ENCODE measurements at regions not wholly inside any gene's neighbourhood (a gene's known extent, or its start where the extent isn't known, plus 50 kb on each side); places are given as distances from the start of the nearest gene placed in this dataset.
A peak's percentile ranks its signal among the peaks of the same experiment; 100 is the strongest.

DNA sequence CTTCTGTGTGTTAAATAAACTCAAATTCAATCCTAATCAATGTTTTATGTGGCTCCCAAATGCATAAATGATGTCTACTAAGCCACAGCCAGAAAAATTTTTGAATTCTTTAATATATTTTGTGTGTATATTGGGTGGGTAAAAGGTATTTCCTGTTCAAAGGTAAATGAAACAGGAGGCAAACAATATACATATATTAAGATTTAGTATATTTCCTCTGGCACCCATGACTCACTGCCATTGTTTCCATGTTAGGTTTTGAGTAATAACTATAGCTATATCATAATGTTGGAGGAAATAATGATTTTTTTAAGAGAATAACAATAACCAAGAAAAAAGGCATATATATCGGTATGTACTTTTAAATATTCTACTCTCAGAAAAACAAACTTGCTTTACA is 1071.9 kb upstream of the CDH10 start:
- POLR2A ChIA-PET, result no interaction called here
- no peaks in the 10 kb centered on the region for H3K9me3 Mint-ChIP-seq (ENCODE audit: unreplicated experiment)
- intact Hi-C loops (cut with micrococcal nuclease), result no loop called here

GRCh38 chr5:25713259-25713658 is 1068.5 kb upstream of the CDH10 start:
- Mint-ChIP-seq H3K9me3 (ENCODE audit: unreplicated experiment) (no peaks in the 10 kb centered on the region), H3K27ac (ENCODE audit: low read depth, unreplicated experiment) (no peak overlapping the region), H3K4me1 (ENCODE audit: insufficient read depth, unreplicated experiment) (no peaks in the 10 kb centered on the region), H3K27me3 (ENCODE audit: insufficient read depth, unreplicated experiment) (no peaks in the 10 kb centered on the region), H3K36me3 (ENCODE audit: insufficient read depth, unreplicated experiment) (no peaks in the 10 kb centered on the region), H3K4me3 (ENCODE audit: unreplicated experiment) (no peak overlapping the region)
- BruUV-seq (replicated peaks), result no TSS peak
- peak; percentile 2 for DNase-seq (ENCODE audit: unreplicated experiment)
- ChIA-PET CTCF (interaction anchor here (1.2 kb wide), 1 partner anchor 593 kb away, joined by 3 read pairs; no protein-coding TSS in a partner anchor), POLR2A (no interaction called here)
- intact Hi-C loops (cut with micrococcal nuclease), result no loop called here
- TF ChIP-seq, protein P1, sequence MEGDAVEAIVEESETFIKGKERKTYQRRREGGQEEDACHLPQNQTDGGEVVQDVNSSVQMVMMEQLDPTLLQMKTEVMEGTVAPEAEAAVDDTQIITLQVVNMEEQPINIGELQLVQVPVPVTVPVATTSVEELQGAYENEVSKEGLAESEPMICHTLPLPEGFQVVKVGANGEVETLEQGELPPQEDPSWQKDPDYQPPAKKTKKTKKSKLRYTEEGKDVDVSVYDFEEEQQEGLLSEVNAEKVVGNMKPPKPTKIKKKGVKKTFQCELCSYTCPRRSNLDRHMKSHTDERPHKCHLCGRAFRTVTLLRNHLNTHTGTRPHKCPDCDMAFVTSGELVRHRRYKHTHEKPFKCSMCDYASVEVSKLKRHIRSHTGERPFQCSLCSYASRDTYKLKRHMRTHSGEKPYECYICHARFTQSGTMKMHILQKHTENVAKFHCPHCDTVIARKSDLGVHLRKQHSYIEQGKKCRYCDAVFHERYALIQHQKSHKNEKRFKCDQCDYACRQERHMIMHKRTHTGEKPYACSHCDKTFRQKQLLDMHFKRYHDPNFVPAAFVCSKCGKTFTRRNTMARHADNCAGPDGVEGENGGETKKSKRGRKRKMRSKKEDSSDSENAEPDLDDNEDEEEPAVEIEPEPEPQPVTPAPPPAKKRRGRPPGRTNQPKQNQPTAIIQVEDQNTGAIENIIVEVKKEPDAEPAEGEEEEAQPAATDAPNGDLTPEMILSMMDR (IDR thresholded peaks at IDR 0.05; ENCODE audit: unreplicated experiment), result no peak

More for the DNA sequence above, 1071.9 kb upstream of the CDH10 start:
- DNase-seq (ENCODE audit: unreplicated experiment), result no peak
- CTCF ChIA-PET, result no interaction called here
- no peak overlapping the region for H3K27ac Mint-ChIP-seq (ENCODE audit: low read depth, unreplicated experiment)
- no peaks in the 10 kb centered on the region for H3K27me3 Mint-ChIP-seq (ENCODE audit: insufficient read depth, unreplicated experiment)
- no peaks in the 10 kb centered on the region for H3K36me3 Mint-ChIP-seq (ENCODE audit: insufficient read depth, unreplicated experiment)
- TF ChIP-seq, protein P1 (IDR thresholded peaks at IDR 0.05; ENCODE audit: unreplicated experiment), result no peak
- no TSS peak for BruUV-seq (replicated peaks)
- no peak overlapping the region for H3K4me3 Mint-ChIP-seq (ENCODE audit: unreplicated experiment)
- H3K4me1 Mint-ChIP-seq (ENCODE audit: insufficient read depth, unreplicated experiment), result no peaks in the 10 kb centered on the region

DNA sequence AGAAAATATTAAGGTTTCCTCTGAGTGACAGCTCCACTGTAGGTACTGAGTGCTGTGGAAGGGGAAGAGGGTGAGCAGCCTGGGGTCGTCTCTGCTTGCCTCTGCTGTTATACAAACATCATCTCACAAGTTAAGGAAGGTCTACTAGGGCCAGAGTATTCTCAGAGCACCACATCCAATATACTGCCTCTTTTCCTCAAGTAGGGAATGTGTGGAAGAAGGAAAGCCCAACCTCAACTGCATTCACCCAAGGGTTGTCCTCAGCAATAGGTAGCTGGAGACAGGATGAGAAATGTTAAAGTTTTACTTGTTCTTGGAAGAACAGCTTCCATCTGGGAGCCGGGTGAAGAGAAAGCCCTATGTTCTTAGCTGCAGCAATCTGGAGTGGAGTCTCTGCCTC is 1062.3 kb upstream of the CDH10 start:
- H3K27me3 Mint-ChIP-seq (ENCODE audit: insufficient read depth, unreplicated experiment), result no peaks in the 10 kb centered on the region
- TF ChIP-seq, protein P1 (IDR thresholded peaks at IDR 0.05; ENCODE audit: unreplicated experiment), result no peak
- H3K27ac Mint-ChIP-seq (ENCODE audit: low read depth, unreplicated experiment), result no peak overlapping the region
- H3K36me3 Mint-ChIP-seq (ENCODE audit: insufficient read depth, unreplicated experiment), result no peaks in the 10 kb centered on the region
- H3K4me3 Mint-ChIP-seq (ENCODE audit: unreplicated experiment), result no peak overlapping the region
- intact Hi-C loops (cut with micrococcal nuclease), result no loop called here
- DNase-seq (ENCODE audit: unreplicated experiment), result no peak
- BruUV-seq (replicated peaks), result no TSS peak
- ChIA-PET CTCF (interaction anchor here (0.7 kb wide), 1 partner anchor 167 kb away, joined by 3 read pairs; no protein-coding TSS in a partner anchor), POLR2A (no interaction called here)
- H3K9me3 Mint-ChIP-seq (ENCODE audit: unreplicated experiment), result no peaks in the 10 kb centered on the region
- no peaks in the 10 kb centered on the region for H3K4me1 Mint-ChIP-seq (ENCODE audit: insufficient read depth, unreplicated experiment)

GRCh38 chr5:25701936-25702335 is 1057.2 kb upstream of the CDH10 start:
- Mint-ChIP-seq H3K27ac (ENCODE audit: low read depth, unreplicated experiment) (no peak overlapping the region), H3K27me3 (ENCODE audit: insufficient read depth, unreplicated experiment) (no peaks in the 10 kb centered on the region), H3K9me3 (ENCODE audit: unreplicated experiment) (no peaks in the 10 kb centered on the region), H3K4me1 (ENCODE audit: insufficient read depth, unreplicated experiment) (no peaks in the 10 kb centered on the region), H3K36me3 (ENCODE audit: insufficient read depth, unreplicated experiment) (no peaks in the 10 kb centered on the region), H3K4me3 (ENCODE audit: unreplicated experiment) (no peak overlapping the region)
- no peak for DNase-seq (ENCODE audit: unreplicated experiment)
- CTCF ChIA-PET, result interaction anchor here (0.6 kb wide), 1 partner anchor 611 kb away, joined by 4 read pairs; no protein-coding TSS in a partner anchor
- POLR2A ChIA-PET, result no interaction called here
- TF ChIP-seq, protein P1 (IDR thresholded peaks at IDR 0.05; ENCODE audit: unreplicated experiment), result no peak
- no TSS peak for BruUV-seq (replicated peaks)
- intact Hi-C loops (cut with micrococcal nuclease), result no loop called here

Data from MCF 10A (cell line).